Spleen (tissue), 7 donors: ENCODE measurements at regions not wholly inside any gene's neighbourhood (a gene's known extent, or its start where the extent isn't known, plus 50 kb on each side); places are given as distances from the start of the nearest gene placed in this dataset.

ENCODE experiments used
- POLR2A ChIP-seq, 3 donors: fragments of 450-650 bp; IDR thresholded peaks; one replicate each; pipeline ENCODE4 v1.5.1; 2017; ENCODE audit warnings: antibody characterized with exemption in 3 of 3, mild to moderate bottlenecking in 1 of 3
- POLR2AphosphoS5 ChIP-seq, 3 donors: sonication (generic); formaldehyde crosslinking; IDR thresholded peaks; one replicate each; pipeline ENCODE4 v1.5.1; 2017; ENCODE audit warnings: antibody characterized with exemption in 3 of 3
- TF ChIP-seq, protein P1 (sequence below), 11 experiments: fragments of 200-600 bp in 7 of 11; fragments of 450-650 bp in 4 of 11; sonication (generic) in 4 of 11; IDR thresholded peaks in 8 of 11; conservative IDR thresholded peaks in 3 of 11; 1 replicate in 7 of 11; 2 replicates in 4 of 11; pipeline versions ENCODE4 v1.4.0 to v1.8.0; 2016 to 2021; ENCODE audit warnings: antibody characterized with exemption in 11 of 11, inconsistent platforms in 4 of 11, mild to moderate bottlenecking in 1 of 11
- donor health status: DM: no; HTN: no; CAD: no; lungs with moderate emphysema.
- donor health status: DM: no; HTN: no; CAD: no.
- donor health status: DM: no; HTN: no; CAD: no.

- TF ChIP-seq, protein P1, sequence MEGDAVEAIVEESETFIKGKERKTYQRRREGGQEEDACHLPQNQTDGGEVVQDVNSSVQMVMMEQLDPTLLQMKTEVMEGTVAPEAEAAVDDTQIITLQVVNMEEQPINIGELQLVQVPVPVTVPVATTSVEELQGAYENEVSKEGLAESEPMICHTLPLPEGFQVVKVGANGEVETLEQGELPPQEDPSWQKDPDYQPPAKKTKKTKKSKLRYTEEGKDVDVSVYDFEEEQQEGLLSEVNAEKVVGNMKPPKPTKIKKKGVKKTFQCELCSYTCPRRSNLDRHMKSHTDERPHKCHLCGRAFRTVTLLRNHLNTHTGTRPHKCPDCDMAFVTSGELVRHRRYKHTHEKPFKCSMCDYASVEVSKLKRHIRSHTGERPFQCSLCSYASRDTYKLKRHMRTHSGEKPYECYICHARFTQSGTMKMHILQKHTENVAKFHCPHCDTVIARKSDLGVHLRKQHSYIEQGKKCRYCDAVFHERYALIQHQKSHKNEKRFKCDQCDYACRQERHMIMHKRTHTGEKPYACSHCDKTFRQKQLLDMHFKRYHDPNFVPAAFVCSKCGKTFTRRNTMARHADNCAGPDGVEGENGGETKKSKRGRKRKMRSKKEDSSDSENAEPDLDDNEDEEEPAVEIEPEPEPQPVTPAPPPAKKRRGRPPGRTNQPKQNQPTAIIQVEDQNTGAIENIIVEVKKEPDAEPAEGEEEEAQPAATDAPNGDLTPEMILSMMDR (IDR thresholded peaks at IDR 0.05 in 8 of 11, conservative IDR thresholded peaks at IDR 0.05 in 3 of 11): no peak
- TF ChIP-seq POLR2A (IDR thresholded peaks at IDR 0.05) (no peak), POLR2AphosphoS5 (IDR thresholded peaks at IDR 0.05) (no peak)
These were observed 645.1 kb upstream of the DEFB115 start for GRCh38 chr20:30612344-30612743.
